ENCODE measurements at regions not wholly inside any gene's neighbourhood (a gene's known extent, or its start where the extent isn't known, plus 50 kb on each side); places are given as distances from the start of the nearest gene placed in this dataset.

GRCh38 chr10:23869548-23869947 is 339.4 kb upstream of the KIAA1217 start:
- TF ChIP-seq CTCF (IDR thresholded peaks at IDR 0.05): no peak
- no peak for TF ChIP-seq POLR2A (IDR thresholded peaks at IDR 0.05)

Data from Peyer's patch (tissue), 4 donors.